DLD1 (cell line): ENCODE measurements at regions not wholly inside any gene's neighbourhood (a gene's known extent, or its start where the extent isn't known, plus 50 kb on each side); places are given as distances from the start of the nearest gene placed in this dataset.
"Not testable (repeated sequence)": the region's sequence is repeated elsewhere in the genome, so short reads cannot be mapped to it uniquely, and the experiment has no call there.

Experiments used
- in situ Hi-C: cut with HindIII; loops from 2 replicates; pipeline ENCODE4 v1.10.0; 2017; ENCODE audit warnings: low sequenced_read_pairs

DNA sequence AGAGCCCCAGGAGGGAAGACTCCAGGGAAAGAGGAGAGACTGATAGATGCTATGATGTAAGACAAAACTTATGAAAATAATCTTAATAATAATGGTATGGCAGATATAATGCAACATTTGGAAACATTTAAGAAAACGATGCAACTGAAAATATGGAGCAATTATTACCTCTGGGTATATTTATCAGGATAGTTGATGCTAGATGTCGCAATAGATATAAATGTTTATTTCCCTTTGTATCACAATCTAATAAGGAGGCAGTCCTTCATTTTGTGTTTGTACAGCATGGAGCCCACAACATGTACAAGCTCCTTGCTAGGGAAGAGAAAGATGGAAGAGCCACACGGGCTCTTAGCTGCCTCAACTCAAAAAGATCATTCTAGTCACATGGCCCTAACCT lies 101.1 kb upstream of the TMEM132E start:
- in situ Hi-C loops = no loop called here

DNA sequence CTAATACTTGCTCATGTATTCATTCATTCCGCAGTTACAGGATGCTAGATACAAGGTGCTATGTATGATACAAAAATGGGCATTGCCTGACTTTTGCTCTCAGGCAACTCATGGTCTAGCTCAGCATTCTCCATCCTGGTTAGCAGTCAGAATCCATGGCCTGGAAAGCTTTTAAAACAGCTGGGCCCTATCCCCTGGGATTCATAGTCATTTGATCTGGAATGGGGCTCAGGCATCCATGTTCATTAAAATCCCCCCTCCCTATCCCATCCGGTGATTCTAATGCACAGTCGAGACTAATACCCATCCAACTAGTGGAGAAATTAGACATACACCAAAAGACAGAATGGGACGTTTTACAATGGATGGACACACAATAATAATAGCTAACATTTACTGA lies 104.1 kb upstream of the TMEM132E start:
- in situ Hi-C loops = no loop called here

DNA sequence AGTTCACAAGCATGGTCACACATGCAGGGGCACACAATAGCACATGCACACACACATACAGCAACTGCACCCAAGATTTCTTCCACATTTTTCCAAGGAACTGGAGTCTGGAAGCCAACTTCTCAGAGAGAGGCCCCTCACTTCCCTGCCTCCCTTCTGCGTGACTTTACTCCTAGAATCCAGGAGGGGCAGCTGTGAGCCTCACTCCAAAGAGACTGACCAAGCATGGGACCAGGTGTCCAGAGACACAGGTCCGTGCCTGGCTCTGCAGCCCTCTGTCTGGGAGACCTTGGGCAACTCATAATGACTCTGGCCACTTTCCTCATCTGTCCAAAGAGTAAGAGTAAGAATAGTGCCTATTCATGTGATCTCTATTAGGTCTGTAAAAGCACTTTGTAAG lies 104.7 kb upstream of the TMEM132E start:
- in situ Hi-C loops = no loop called here

DNA sequence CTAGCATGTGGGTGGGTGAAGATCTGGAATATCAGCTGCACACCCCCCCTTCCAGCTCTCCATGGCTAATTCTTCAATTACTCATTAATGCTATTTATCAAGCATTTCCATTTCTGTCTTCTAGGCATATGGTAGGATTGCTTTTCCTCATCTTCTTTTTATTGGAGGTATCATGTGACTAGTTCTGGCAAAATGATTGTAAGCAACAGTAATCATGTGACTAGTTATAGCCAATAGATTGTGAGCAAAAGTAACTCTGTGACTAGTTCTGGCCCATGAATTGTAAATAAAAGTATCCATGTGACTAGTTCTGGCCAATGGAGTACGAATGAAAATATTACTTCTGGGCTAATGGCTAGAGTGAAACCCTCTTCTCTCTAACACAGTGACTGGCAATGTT lies 107.0 kb upstream of the TMEM132E start:
- in situ Hi-C loops = no loop called here

DNA sequence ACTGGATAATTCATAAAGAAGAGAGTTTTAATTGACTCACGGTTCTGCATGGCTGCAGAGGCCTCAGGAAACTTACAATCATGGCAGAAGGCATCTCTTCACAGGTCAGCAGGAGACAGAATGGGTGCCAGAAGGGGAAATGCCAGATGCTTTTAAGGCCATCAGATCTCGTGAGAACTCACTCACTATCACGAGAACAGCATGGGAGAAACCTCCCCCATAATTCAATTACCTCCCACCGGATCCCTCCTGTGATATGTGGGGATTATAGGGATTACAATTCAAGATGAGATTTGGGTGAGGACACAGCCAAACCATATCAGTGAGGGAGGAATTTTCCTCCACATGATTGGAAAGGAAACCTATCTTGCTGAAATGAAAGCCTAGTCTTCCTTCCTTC lies 108.1 kb upstream of the TMEM132E start:
- in situ Hi-C loops = not testable (repeated sequence)

DNA sequence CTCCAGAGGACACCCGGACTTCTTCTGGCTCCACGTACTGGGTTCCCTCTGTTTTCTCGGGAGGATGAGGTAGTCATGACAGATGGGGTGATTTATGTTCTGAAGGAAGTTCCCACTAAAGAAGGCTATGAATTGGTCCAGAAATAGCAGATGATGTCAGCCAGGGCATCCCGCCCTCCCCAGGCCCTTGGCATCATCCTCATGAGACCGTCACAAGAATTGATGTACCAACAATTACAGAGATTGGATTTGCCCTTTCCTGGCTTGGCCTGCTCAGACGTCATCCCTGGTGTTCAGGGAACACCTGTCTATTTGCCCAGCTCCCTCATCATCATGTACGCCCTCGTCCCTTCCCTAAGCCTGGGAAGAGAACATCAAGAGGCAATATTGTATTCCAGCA lies 102.8 kb upstream of the CCL1 start:
- in situ Hi-C loops = no loop called here

DNA sequence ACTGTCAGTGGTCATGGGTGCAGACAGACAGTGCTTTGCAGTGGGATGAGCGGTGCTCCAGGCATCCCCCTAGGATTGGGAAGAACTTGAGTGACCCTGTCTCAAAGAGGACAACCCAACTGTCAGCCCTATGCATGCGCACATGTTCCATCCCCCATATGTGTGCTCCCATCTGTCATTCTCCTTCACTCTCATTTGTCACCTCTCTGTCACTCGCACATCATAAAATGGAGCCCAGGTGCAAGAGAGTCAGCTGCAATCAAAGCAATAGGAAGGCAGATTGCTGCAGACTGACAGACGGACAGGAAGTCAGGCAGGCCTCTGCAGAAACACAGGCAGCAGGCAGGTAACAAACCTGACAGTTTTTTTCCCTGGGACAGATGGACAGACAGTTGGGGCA lies 101.8 kb upstream of the CCL1 start:
- in situ Hi-C loops = no loop called here

DNA sequence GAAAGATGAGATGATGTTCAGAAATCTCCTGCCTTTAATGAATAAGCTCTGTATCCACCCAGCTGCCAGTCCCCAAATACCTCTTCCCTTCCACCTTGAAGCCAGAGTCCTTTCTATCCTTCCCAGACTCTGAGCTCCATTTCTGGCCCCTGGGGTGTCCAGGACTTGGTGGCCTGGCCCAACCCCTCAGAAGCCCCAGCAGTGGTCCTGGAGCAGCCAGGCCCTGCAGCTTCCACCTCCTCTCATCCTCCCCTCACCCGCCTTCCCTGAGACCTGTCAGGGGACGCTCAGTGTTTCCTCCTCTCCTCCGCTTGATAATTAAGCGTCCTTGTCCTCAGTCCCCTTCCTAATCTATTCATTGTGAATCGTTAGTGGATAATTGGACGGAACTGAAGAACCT lies 95.2 kb upstream of the CCL1 start:
- in situ Hi-C loops = no loop called here

DNA sequence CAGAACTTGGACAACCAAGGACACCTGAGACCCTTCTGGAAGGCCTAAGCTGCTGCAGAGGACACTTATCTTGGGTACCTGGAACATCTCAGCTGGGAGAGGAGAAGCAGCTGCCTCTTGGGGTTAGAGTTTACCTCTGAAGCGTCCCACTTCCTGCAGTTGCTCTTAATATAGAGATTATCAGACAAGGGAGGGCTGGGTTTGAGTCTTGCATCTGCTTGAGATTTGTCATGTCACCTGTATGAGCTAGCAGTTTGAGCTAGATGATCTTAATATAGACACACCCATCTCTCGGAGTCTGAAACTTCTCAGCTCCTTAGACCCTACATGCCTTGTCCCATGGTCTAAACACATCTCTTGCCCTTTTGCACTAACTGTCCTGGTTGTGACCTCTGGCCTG lies 93.1 kb upstream of the CCL1 start:
- in situ Hi-C loops = no loop called here

DNA sequence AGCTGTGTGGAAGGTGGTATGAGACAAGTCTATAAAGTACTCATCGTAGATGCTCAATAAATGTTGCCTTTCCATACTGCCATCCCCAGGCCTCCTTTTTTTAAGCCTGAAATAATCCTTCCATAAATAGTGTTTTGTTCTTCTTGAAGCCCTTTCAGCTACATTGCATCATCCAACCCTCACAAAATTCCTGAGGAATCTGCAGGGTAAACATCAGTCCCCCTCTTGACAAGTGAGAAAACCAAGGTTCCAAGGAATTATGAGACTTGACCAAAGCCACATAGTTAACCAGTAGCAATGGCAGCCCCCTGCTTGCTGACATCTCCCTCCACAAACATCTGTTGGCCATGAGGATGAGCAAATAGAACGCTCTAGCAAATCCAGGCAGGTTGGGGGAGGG lies 89.7 kb upstream of the CCL1 start:
- in situ Hi-C loops = no loop called here

DNA sequence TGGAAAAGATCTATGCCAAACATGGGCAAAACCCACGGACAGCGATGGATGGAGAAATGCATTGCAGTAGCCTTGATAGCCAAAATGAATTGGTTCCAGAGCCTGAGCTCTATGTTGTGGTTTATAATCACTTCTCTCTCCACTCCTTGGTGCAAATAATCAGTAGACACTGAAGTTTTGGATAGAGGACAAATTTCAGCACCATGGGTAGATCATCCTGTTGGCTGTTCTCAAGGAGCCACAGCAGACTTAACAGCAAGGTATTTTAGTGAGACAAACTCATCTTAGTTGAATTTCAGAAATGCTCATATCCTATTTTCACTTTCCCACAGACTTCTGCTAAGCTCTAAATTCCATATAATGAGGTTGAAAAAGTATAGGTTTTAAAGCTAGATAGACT lies 88.3 kb upstream of the CCL1 start:
- in situ Hi-C loops = no loop called here

DNA sequence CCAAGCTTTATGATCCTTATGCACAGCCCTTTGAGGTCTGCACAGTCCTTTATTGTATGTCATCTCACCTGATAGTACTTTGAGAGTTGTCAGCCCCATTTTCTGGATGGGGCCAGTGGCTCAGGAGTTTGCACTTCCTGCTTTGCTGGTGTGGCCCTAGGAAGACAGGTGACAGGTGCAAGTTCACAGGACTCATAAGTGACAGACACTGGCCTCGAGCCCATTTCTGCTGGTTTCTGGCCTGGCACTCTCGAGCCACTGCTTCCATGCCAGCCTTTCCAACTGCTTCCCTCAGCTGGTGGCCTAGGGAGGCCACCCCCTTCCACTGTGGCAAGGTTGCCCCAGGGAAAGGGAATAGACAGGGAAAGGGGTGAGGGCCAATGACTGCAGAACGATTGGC lies 84.4 kb upstream of the CCL1 start:
- in situ Hi-C loops = no loop called here

DNA sequence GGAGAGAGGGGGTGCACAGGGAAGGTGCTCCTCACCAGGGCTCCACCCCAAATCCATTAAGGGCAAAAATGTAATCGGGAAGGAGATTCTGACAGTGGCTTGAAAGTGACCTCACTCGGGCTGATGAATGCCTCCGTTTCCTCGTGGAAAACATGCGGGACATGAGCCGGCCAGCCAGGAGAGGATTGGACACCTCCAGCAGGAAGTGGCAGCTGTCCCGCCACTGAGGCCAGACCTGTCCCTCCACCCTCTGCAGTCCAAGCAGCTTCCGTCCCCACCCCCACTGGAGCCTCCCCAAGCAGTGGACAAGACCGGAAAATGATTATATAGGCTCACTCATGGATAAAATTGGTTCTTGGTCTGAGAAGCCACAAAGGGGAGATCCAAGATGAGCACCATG lies 82.1 kb upstream of the CCL1 start:
- in situ Hi-C loops = no loop called here

DNA sequence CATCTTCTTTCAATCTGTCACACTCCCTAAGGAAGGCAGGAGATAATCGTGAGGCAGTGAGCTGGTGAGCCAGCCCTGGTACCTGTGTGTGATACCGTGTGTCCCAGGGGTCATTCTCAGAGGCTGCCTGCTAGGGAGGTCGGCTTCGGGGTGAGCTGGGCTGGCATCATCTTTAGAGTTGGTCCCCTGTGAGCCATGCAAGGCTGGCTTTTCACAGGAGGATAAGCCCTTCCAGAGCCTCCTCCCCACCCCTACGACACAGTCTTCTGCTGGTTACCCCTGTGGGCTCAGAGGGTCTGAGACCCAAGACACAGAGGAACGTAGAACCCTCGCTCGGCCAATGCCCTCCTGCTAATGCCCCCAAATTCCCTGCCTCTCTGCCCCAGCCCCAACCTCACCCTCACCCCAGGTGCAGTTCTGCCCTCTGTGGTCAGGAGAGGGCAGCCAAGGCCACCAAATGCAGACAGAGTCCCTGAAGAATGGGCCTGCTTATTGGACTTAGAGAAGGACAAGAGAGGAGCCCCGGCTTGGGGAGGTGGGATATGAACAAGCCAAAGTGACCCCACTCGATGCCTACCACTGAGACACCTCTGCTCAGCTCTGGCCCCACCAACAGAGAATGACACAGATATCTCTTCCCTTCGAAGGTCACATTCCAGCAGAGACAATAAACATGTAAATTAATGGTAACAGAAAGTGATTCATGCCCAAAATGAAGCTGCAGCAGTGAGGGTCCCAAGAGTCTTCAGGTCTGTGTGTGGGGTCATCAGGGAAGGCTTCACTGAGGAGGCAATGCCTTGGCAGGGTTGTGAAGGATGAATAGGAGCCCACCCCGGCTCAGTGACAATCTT lies 80.8 kb upstream of the CCL1 start:
- in situ Hi-C loops = no loop called here

DNA sequence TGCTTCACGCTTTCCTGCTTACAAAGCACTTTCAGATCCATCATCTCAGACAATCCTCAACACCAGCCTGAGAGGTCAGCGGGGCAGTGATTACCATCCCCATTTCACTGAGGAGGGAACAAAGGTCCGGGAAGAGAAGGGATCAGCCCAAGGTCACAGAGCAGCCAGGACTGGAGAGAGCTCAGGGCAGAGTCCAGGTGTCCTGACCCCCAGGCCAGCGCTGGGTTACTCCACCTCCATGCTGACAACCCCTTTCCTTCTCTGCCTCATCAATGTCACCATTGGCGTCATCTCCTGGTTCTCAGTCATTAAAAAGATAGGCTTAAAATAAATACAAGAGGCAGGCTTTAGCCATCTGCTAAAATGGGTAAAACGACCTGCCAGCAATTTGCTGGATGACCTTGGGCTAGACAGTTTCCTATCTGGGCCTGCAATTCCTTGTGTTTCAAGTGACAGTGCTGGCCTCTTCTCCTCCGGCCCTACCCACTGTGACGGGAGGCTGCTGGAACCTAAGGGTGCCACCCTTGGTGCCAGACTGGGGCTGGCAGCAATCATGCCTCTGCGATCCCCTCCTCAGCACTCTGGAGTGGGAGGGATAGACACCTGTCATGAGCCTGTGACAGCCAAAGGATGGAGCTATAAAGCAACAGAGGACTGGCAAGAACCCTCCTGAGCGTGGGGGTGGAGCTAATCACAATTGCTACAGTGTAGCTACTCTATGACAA lies 79.5 kb upstream of the CCL1 start:
- in situ Hi-C loops = no loop called here

DNA sequence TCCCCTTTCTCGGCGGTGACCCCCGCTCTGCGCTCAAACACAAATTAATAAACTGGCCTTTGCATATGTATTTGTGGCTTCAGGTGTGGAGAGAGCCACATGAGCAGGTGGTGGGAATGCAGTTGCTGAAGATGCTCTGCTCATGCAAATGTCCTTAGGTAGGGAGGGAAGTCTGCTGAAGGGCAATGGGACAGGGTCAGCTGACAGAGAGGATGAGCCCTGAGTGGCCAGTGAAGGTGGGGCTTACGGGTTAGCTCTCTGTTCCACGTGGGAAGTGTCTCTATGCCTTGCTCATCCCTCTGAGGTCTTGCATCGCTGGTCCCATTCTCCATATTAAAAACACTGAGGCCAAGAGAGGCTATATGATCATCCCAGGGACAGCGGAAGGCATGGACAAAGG lies 74.2 kb upstream of the CCL1 start:
- in situ Hi-C loops = no loop called here

DNA sequence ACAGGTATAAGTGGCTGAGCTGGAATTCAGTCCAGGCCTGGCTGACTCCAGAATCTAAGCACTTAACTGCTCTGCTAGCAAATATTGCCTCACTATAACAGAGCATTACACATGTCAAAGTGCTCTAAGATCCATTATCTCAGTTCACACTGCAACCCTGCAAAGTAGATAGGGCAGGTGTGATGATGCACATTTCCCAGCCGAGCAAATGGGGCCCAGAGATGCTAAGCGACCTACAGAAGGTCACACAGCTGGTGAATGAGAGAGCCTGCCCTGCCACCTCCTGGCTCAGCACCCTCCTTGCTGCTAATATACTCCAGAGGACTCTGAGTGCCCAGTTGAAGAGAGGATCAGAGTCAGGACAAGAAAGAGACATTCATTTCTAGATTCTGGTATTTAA lies 73.6 kb upstream of the CCL1 start:
- in situ Hi-C loops = no loop called here

DNA sequence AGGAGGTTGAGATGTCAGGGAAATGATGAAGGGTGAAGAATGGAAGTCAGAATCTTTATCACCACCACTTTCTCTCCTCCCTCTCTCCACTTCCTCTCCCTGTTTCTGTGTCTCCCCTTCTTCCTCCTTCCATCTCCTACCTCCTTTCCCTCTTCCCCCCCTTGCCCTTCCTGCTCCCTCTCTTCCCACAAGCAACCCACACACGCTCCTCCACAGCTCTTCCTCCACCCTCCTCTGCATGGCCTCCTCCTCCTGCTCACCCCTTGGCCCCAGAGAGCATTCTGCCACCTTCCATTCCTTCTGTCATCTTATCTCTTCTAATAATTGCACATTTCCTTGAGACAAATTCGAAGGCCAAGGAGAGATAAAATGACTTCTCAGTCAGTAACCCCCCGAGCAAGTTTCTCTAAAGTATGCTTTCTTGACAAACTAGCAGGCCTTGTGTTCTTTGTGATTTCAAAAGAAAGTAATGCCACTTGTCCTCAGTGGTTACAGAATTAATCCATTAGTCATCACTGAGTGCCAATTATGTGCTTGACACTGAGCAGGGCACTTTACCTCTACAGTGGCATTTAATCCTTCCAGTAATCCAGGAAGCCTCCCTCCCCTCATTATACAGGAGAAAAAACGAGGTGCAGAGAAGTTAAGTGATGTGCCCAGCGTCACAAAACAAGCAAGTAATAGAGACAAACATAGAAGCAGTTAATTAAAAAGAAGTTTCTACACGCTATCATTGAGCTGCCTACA lies 72.3 kb upstream of the CCL1 start:
- in situ Hi-C loops = no loop called here

DNA sequence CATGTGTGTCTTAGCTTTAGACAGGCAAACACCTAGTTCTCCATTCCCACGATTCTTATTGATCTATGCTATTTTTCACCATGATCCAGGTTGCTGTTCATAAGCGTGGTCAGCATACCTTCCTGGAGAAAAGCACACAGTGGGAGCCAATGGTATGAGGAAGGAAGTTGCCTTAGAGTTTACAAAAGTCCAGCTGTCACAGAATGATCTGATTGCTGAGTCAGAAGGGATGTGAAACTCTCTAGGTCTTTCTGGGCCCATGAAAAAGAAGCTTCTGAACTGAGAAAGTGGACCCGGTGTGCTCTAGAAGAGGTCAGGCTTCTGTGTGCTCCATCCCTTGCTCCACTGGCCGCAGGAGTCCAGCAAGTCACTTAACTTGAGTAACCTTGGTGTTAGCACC lies 71.0 kb upstream of the CCL1 start:
- in situ Hi-C loops = no loop called here

DNA sequence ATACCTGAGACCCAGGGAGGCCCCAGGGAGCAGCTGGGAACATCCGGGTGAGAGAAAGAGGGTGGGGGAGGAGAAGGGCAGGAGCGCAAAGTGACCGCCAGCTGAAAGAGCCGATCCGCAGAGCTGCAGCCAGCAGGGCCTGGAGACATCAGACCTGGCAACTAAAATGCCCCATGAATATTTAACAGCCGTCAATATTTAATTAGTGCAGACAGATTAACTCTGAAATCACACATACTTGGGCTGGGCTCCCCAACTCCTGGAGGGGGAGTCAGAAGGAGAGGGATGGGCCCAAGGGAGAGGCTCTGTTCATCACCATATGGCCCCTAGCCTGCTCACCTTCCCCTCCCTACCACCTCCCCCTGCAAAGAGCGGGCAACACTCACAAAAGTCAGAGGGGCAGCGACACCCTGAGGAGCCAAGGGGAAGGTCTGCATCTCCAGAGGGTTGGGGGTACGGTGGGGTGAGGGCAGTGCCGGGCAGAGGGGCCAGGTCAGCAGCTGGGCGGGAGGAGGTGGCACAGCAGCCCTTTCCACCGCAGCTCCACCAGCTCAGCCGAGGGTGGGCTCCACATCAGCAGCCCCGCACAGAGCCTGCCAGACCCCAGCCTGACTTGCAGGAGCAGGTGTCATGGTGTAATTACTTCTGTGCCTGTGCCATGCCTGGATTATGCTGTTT lies 61.9 kb upstream of the CCL1 start:
- in situ Hi-C loops = loop anchor here (25.0 kb wide), 1 partner anchor 712 kb away; the partner anchor contains the start of genes NLE1 and UNC45B
